GM19238 (cell line): ENCODE measurements at regions not wholly inside any gene's neighbourhood (a gene's known extent, or its start where the extent isn't known, plus 50 kb on each side); places are given as distances from the start of the nearest gene placed in this dataset.

Experiments used
- DNase-seq: peaks from one replicate; pipeline ENCODE4 v3.0.0; 2011; ENCODE audit warnings: low spot score; ENCODE audit not compliant: insufficient read length

- DNase-seq = no peak
Measured at GRCh38 chr12:92330654-92331053, 185.0 kb upstream of the BTG1 start.

- no peak for DNase-seq
Measured at GRCh38 chr12:92326877-92327276, 181.2 kb upstream of the BTG1 start.

DNA sequence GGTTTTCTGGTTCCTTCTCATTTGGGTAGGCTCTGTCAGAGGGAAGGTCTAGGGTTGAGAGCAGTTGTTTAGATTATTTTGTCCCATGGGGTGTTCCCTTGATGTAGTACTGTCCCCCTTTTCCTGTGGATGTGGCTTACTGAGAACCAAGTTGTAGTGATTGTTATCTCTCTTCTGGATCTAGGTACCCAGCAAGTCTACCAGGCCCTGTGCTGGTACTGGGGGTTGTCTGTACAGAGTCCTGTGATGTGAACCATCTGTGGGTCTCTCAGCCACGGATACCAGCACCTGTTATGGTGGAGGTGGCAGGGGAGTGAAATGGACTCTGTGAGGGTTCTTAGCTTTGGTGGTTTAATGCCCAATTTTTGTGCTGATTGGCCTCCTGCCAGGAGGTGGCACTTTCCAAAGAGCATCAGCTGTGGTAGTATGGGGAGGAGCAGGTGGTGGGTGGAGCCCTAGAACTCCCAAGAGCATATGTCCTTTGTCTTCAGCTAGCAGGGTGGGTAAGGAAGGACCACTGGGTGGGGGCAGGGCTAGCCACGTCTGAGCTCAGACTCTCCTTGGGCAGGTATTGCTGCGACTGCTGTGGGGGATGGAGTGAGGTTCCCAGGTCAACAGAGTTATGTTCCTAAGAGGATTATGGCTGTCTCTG is 179.3 kb upstream of the BTG1 start:
- DNase-seq = no peak

- DNase-seq = no peak
Measured at GRCh38 chr12:92312463-92312964, 166.9 kb upstream of the BTG1 start.

DNA sequence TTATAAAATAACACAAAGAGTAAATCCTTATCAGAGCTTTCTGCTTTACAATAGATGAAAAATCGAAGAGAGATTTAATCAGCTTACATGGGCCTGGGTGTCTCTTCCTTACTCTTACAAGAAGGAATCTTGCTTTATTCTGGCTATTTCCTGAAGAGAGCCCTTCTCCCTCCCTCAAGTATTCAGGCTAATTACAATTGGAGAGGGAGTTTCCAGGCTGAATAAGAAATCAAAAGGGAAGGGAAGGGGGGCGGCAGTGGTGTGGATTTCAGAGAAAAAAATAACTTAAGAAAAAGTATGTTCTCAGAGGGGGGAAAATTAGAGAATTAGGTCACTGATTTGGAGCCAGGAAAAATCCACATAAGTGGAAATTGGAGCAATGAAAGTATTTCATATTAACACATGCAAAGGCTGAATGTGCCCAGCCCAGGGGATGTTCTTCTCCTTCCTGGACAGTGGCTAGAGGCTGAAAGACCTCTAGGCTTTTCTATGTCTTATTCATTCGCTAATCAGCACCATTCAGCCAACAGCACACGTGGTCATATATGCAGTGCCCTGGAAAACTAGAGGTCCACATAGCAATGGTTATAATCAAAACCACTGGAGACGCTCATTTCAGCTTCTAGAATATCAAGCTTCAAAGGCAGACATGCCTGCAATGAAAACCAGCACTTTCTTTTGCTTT is 158.9 kb upstream of the BTG1 start:
- DNase-seq = no peak

DNA sequence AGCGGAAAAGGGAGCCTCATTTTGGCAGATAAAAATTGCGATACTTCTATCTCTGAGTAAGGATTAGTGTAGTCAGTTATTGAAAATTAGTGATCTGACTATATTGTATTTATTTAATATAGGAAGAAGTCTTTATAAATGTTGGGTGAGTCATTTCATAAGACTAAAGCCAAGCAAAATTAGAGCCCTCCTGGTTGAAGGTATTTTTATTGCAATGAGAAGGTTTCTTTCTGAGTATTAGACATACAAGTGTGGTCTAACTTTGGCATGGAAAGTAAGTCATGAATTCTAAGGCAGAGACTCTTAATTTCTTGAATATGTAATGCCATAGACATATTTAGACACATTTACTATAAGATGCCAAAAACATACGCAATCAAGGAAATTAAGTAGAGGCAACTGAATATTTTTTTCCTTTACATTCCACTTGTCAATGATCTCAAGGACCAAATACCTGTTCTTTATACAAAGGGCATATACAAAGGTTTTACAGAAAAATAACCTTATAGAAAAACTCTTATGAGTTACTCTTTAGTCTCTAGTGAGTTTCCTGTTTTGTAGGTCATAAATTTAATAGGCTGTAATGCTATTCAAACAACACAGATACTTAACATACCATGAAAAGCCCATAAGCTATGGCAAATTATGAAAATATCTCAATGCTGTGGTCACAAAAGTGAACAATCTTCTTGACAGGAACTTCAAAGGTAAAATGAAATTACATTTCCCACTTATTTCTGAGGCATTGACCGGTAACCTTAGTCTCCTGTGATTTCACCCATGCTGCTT is 156.6 kb upstream of the BTG1 start:
- no peak for DNase-seq

- no peak for DNase-seq
Measured at GRCh38 chr12:92301356-92301755, 155.7 kb upstream of the BTG1 start.

GRCh38 chr12:92300777-92301176 is 155.1 kb upstream of the BTG1 start:
- no peak for DNase-seq

DNA sequence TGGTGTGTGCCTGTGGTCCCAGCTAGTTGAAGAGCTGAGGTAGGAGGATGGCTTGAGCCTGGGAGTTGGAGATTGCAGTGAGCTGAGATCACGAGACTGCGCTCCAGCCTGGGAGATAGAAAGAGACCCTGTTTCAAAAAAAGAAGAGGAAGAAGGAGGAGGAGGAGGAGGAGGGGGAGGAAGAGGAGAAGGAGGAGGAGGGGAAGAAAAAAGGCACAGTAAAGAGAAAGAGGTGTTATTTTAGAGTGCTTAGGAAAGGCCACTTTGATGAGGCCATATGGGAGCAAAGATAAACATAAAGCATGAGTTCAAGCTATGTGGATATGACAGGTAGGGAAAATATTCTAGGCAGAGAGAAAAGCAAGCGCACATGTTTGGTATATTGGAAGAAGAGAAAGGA is 154.1 kb upstream of the BTG1 start:
- no peak for DNase-seq

DNA sequence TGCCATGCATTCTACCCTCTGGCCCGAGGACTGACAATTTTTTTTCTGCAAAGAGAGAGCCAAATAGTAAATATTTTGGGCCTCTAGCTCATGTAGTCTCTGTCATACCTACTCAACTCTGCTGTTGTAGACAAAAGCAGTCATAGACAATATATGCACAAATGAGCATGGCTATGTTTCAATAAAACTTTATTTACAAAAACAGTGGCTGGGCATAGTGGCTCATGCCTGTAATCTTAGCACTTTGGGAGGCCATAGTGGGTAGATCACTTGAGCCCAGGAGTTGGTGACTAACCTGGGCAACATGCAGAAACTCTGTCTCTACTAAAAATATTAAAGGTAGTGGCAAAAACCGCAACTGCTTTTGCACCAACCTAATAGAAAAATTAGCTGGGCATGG is 153.7 kb upstream of the BTG1 start:
- DNase-seq = no peak

- DNase-seq = no peak
Measured at GRCh38 chr12:92297932-92298696, 152.5 kb upstream of the BTG1 start.

- DNase-seq = no peak
Measured at GRCh38 chr12:92297405-92297804, 151.8 kb upstream of the BTG1 start.

DNA sequence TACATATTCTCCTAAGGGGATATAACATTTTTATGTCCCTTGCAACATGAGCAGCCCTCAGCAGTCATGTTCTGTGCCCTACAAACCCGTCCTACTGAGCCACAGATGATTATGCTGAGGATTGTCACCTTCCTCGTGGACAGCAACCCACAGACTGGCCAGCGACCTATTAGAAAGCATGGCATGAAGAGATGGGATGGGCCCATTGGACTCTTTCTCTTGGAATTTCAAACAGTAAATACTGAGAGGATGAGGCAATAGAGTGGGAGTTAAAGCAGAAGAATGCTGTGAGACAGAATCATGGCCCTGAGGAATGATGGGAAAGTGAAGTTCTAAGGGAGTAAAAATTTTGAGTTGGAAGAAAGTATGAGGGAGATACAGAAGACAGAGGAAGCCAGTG is 149.9 kb upstream of the BTG1 start:
- no peak for DNase-seq

GRCh38 chr12:92294676-92295440 is 149.2 kb upstream of the BTG1 start:
- DNase-seq = no peak

DNA sequence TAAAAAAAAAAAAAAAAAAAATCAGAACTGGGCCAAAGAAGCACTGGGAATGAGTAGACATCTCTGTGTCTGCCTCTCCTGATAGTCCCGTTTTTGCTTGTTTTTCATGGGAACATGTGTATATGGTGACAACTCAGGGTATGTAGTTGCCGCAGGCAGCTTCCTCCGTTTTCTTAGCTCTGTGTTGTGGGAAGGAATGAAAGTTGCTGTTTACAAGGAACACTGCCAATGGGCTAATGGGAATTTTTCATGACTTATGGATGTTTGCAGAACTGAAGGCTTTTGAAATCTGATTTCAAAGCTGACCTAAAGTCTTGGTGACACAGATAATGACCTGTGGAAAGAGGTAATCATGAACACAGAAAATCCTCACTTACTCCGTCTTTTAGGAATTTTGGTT is 146.4 kb upstream of the BTG1 start:
- DNase-seq = no peak

- no peak for DNase-seq
Measured at GRCh38 chr12:92290886-92291285, 145.2 kb upstream of the BTG1 start.

DNA sequence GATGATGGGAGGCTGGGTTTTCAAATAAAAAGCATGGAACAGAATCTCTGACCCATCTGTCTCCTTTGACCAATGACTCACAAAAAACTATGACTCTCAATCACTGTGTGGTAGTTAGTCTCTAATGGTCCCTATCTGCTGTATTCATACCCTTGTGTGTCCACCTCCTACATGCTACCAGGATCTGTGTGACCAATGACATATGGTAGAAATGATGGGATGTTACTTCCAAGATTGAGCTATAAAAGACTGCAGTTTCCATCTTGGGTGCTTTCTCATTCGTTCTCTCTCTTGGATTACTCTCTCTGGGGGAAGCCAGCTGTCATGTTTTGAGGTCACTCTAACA is 144.7 kb upstream of the BTG1 start:
- no peak for DNase-seq

- no peak for DNase-seq
Measured at GRCh38 chr12:92289629-92290349, 144.1 kb upstream of the BTG1 start.

GRCh38 chr12:92288561-92288960 is 142.9 kb upstream of the BTG1 start:
- no peak for DNase-seq

GRCh38 chr12:92278378-92278828 is 132.8 kb upstream of the BTG1 start:
- DNase-seq = no peak
